A549 (cell line): ENCODE measurements at regions not wholly inside any gene's neighbourhood (a gene's known extent, or its start where the extent isn't known, plus 50 kb on each side); places are given as distances from the start of the nearest gene placed in this dataset.
A peak's percentile ranks its signal among the peaks of the same experiment; 100 is the strongest.

Source experiments
- ATAC-seq, 2 experiments: fragments of 200-7000 bp in 1 of 2; fragments of >200 bp in 1 of 2; cut with Nextera tagmentation in 1 of 2; cut with Tn5 transposase in 1 of 2; 3 replicates each; pipeline versions ENCODE4 v1.8.0 to v1.9.1; 2018 to 2020; ENCODE audit warnings: mild to moderate bottlenecking in 1 of 2, moderate library complexity in 1 of 2
- CTCF ChIA-PET: fragments of 300-600 bp; sonication (Branson Sonifier 250); formaldehyde crosslinking; extraction: SDS; loops from one replicate; lab custom pipeline; 2021; ENCODE audit warnings: antibody characterized with exemption, inconsistent platforms; lab: Yijun Ruan, JAX
- POLR2A ChIA-PET: fragments of 350-600 bp; formaldehyde crosslinking; extraction: SDS; loops from one replicate; lab custom pipeline; 2021; ENCODE audit warnings: antibody characterized with exemption, inconsistent platforms; lab: Yijun Ruan, JAX
- DNase-seq, 2 experiments: peaks; one replicate each; pipeline versions ENCODE4 v3.0.0 to v3.0.0-alpha.2; 2011 to 2016; ENCODE audit warnings: low read depth in 1 of 2, low spot score in 1 of 2
- FAIRE-seq: peaks from 2 replicates; lab custom pipeline; 2011; peaks lifted over from hg19 to GRCh38; lab: Jason Lieb, UNC
- H3K27ac ChIP-seq, 2 experiments: fragments of >200 bp; sonication (Bioruptor Twin); formaldehyde crosslinking; 3 replicates each; pipeline ENCODE4 v1.5.1; 2016 to 2017
- H3K4me1 ChIP-seq: fragments of >200 bp; sonication (Bioruptor Twin); formaldehyde crosslinking; 3 replicates; pipeline ENCODE4 v1.6.1; 2016
- H3K4me2 ChIP-seq: fragments of >200 bp; sonication (Bioruptor Twin); formaldehyde crosslinking; 3 replicates; pipeline ENCODE4 v1.6.1; 2016
- H3K4me3 ChIP-seq: fragments of >200 bp; sonication (Bioruptor Twin); formaldehyde crosslinking; 3 replicates; pipeline ENCODE4 v1.5.1; 2016
- H3K9me3 ChIP-seq: fragments of >200 bp; sonication (Bioruptor Twin); formaldehyde crosslinking; 3 replicates; pipeline ENCODE4 v1.6.1; 2016
- ATOH8 ChIP-seq: fragments of 250-450 bp; sonication (Bioruptor Pico); IDR thresholded peaks from 2 replicates; pipeline ENCODE4 v1.5.0; 2020; ENCODE audit warnings: low read depth, mild to moderate bottlenecking, moderate library complexity
- CBX8 ChIP-seq: fragments of 200-600 bp; sonication (generic); IDR thresholded peaks from 2 replicates; pipeline ENCODE4 v1.6.1; 2016
- CEBPB ChIP-seq, 2 experiments: fragments of >200 bp in 1 of 2; sonication (Bioruptor Twin) in 1 of 2; formaldehyde crosslinking in 1 of 2; IDR thresholded peaks; 2 replicates each; pipeline ENCODE4 v1.6.1; 2012 to 2016
- CHD2 ChIP-seq: fragments of 150-350 bp; IDR thresholded peaks from 2 replicates; pipeline ENCODE4 v1.6.1; 2014; ENCODE audit warnings: low read length; ENCODE audit not compliant: partially characterized antibody
- CTCF ChIP-seq: fragments of >200 bp; sonication (Bioruptor Twin); formaldehyde crosslinking; IDR thresholded peaks from 3 replicates; pipeline ENCODE4 v1.5.1; 2016
- EHF ChIP-seq: fragments of 250-450 bp; sonication (Bioruptor Pico); IDR thresholded peaks from 2 replicates; pipeline ENCODE4 v1.5.0; 2020; ENCODE audit warnings: mild to moderate bottlenecking
- EP300 ChIP-seq, 2 experiments: fragments of >200 bp; sonication (Bioruptor Twin); formaldehyde crosslinking; IDR thresholded peaks; 2 replicates in 1 of 2; 3 replicates in 1 of 2; pipeline ENCODE4 v1.6.1; 2016 to 2017
- FOSL2 ChIP-seq, 2 experiments: fragments of 450-650 bp in 1 of 2; fragments of >200 bp in 1 of 2; sonication (Bioruptor Twin) in 1 of 2; formaldehyde crosslinking; IDR thresholded peaks; 2 replicates each; pipeline versions ENCODE4 v1.5.0 to v1.6.1; 2016 to 2020; ENCODE audit warnings: mild to moderate bottlenecking in 1 of 2, moderate library complexity in 1 of 2
- HOXB5 ChIP-seq: fragments of 250-450 bp; sonication (Bioruptor Pico); IDR thresholded peaks from 2 replicates; pipeline ENCODE4 v1.5.0; 2020; ENCODE audit warnings: mild to moderate bottlenecking, moderate library complexity
- JUN ChIP-seq, 2 experiments: fragments of >200 bp; sonication (Bioruptor Twin); formaldehyde crosslinking; IDR thresholded peaks; 2 replicates in 1 of 2; 3 replicates in 1 of 2; pipeline ENCODE4 v1.6.1; 2016 to 2017
- MAFK ChIP-seq: fragments of 450-650 bp; IDR thresholded peaks from 2 replicates; pipeline ENCODE4 v1.6.1; 2014; ENCODE audit not compliant: partially characterized antibody
- MAZ ChIP-seq: fragments of 150-350 bp; IDR thresholded peaks from 2 replicates; pipeline ENCODE4 v1.6.1; 2014; ENCODE audit warnings: antibody characterized with exemption, low read depth, low read length, borderline replicate concordance
- RAD21 ChIP-seq, 2 experiments: fragments of >200 bp in 1 of 2; sonication (Bioruptor Twin) in 1 of 2; formaldehyde crosslinking in 1 of 2; IDR thresholded peaks in 1 of 2; conservative IDR thresholded peaks in 1 of 2; 2 replicates in 1 of 2; 3 replicates in 1 of 2; pipeline ENCODE4 v1.6.1; 2012 to 2018; ENCODE audit warnings: inconsistent platforms in 1 of 2
- RARB ChIP-seq: fragments of 250-450 bp; sonication (Bioruptor Pico); IDR thresholded peaks from 2 replicates; pipeline ENCODE4 v1.8.0; 2021; ENCODE audit warnings: mild to moderate bottlenecking, moderate library complexity
- SMC3 ChIP-seq: fragments of >200 bp; sonication (Bioruptor Twin); formaldehyde crosslinking; IDR thresholded peaks from 3 replicates; pipeline ENCODE4 v1.6.1; 2018; ENCODE audit warnings: inconsistent platforms
- ZC3H11A ChIP-seq: fragments of 450-650 bp; IDR thresholded peaks from 2 replicates; pipeline ENCODE4 v1.6.1; 2014; ENCODE audit warnings: antibody characterized with exemption, mild to moderate bottlenecking
- ZSCAN20 ChIP-seq: fragments of 250-450 bp; sonication (Bioruptor Pico); IDR thresholded peaks from 2 replicates; pipeline ENCODE4 v1.8.0; 2022; ENCODE audit warnings: mild to moderate bottlenecking, moderate library complexity
- WGBS: methylation state at CpG from one replicate; pipeline ENCODE4 v1.1.6; 2017; ENCODE audit errors: missing lambda C conversion rate; 5-methylcytosine and 5-hydroxymethylcytosine counted together

GRCh38 chr4:143021384-143021783 is 163.3 kb upstream of the USP38 start (continued):
- TF ChIP-seq RARB (CRISPR knock-in tag), result no peak

- no peak for TF ChIP-seq ZSCAN20 (CRISPR knock-in tag)
- TF ChIP-seq MAZ, result no peak
- TF ChIP-seq, all 56 proteins: peak for 0
- ChIA-PET POLR2A (no interaction called here), CTCF (no interaction called here)
- H3K4me3 ChIP-seq, result no peak overlapping the region
- DNase-seq (no peak), FAIRE-seq (no peak), ATAC-seq (no peak)
- no peak overlapping the region for H3K27ac ChIP-seq
- H3K4me2 ChIP-seq, result peak overlapping the region; percentile 4; the same call in 1 of the 3 replicates
- H3K9me3 ChIP-seq, result no peaks in the 10 kb centered on the region; the same call in 2 of the 3 replicates
- peaks cover 9% of the 10 kb centered on the region; the same call in 1 of the 3 replicates for H3K4me1 ChIP-seq
These were observed 161.3 kb upstream of the USP38 start for GRCh38 chr4:143023239-143023918.

GRCh38 chr4:143025081-143025704 is 159.5 kb upstream of the USP38 start:
- ATAC-seq (peak in 1 of 2 experiments; percentile 83; a peak in 4 of 6 replicates), FAIRE-seq (no peak), DNase-seq (peak in 1 of 2 experiments; percentile 41)
- Histone ChIP-seq H3K4me3 (no peak overlapping the region), H3K9me3 (peaks cover 5% of the 10 kb centered on the region; the same call in 1 of the 3 replicates), H3K27ac (peak overlapping the region in 1 of 2 experiments; percentile 65; a peak in 3 of 6 replicates), H3K4me1 (peaks cover 9% of the 10 kb centered on the region; the same call in 1 of the 3 replicates), H3K4me2 (no peak overlapping the region)
- ChIA-PET CTCF (interaction anchor here (0.6 kb wide), 1 partner anchor 293 kb away, joined by 5 read pairs; no protein-coding TSS in a partner anchor), POLR2A (no interaction called here)
- 59% methylated on average over 3 of the region's 3 CpGs for WGBS
- TF ChIP-seq CHD2, result no peak
- peak; percentile 30; the same call in 2 of the 3 replicates for TF ChIP-seq CTCF
- TF ChIP-seq ZC3H11A, result no peak
- TF ChIP-seq EP300 (IDR thresholded peaks at IDR 0.05), result no peak
- peak; percentile 27; the same call in 2 of the 3 replicates for TF ChIP-seq SMC3
- TF ChIP-seq ATOH8 (CRISPR knock-in tag), result no peak
- no peak for TF ChIP-seq EHF (CRISPR knock-in tag)
- peak; percentile 46 to 65 for TF ChIP-seq RAD21 (conservative IDR thresholded peaks at IDR 0.05 in 1 of 2, IDR thresholded peaks at IDR 0.05 in 1 of 2)
- no peak for TF ChIP-seq HOXB5 (CRISPR knock-in tag)
- no peak for TF ChIP-seq FOSL2 (IDR thresholded peaks at IDR 0.05)
- TF ChIP-seq FOSL2 (CRISPR knock-in tag; IDR thresholded peaks at IDR 0.05), result no peak
- no peak for TF ChIP-seq CBX8
- no peak for TF ChIP-seq JUN (IDR thresholded peaks at IDR 0.05)
- TF ChIP-seq ZSCAN20 (CRISPR knock-in tag), result no peak
- peak; percentile 56 for TF ChIP-seq MAFK
- no peak for TF ChIP-seq CEBPB (IDR thresholded peaks at IDR 0.05)
